ENCODE measurements at regions not wholly inside any gene's neighbourhood (a gene's known extent, or its start where the extent isn't known, plus 50 kb on each side); places are given as distances from the start of the nearest gene placed in this dataset.

GRCh38 chr13:109669234-109669612 is 117.2 kb downstream of the IRS2 start:
- DNase-seq, result no peak

GRCh38 chr13:109668433-109669233 is 117.8 kb downstream of the IRS2 start:
- DNase-seq, result no peak

- DNase-seq, result no peak
Observed at GRCh38 chr13:109667807-109668291, 118.5 kb downstream of the IRS2 start.

GRCh38 chr13:109667056-109667455 is 119.3 kb downstream of the IRS2 start:
- DNase-seq, result no peak

DNA sequence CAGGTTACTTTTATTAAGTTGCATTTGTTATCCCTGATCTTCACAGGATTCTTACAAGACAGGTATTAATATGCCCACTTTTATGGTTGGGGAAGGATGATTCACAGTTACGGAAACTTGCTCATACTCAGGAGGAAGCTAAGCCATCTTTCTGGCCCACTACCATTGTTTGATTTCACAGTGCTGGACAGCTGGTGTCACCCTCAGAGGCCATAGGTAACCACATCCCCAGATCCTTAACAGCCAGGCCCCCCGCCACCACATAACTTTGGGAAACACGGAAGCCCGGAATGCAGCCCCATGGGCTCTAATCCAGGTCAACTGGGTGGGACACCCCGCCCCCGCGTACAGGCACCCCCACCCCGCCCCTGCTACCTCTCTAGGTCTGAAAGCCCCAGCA is 119.7 kb downstream of the IRS2 start:
- no peak for DNase-seq

- no peak for DNase-seq
Observed at GRCh38 chr13:109665781-109666249, 120.6 kb downstream of the IRS2 start.

GRCh38 chr13:109665240-109665639 is 121.1 kb downstream of the IRS2 start:
- DNase-seq, result no peak

GRCh38 chr13:109657395-109657794 is 129.0 kb downstream of the IRS2 start:
- DNase-seq, result no peak

DNA sequence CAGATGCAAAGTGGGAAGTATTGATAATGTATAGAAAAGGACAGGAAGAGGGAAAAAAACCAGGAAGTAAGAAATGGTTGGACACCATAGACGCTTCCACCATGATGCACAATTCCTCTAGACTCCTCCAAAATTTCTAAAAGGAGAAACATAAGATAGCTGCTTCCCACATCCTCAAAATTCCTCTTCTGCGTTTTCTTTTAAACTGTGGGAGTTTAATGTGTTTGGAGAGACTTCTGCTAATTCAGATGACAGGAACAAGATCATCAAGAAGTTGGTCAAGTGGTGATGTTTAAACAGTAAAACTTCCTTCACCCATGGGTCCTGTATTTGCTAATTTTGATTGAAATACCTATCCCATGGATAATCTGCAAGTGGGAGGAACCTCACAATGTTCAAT is 130.2 kb downstream of the IRS2 start:
- DNase-seq, result no peak

GRCh38 chr13:109655611-109656010 is 130.8 kb downstream of the IRS2 start:
- no peak for DNase-seq

DNA sequence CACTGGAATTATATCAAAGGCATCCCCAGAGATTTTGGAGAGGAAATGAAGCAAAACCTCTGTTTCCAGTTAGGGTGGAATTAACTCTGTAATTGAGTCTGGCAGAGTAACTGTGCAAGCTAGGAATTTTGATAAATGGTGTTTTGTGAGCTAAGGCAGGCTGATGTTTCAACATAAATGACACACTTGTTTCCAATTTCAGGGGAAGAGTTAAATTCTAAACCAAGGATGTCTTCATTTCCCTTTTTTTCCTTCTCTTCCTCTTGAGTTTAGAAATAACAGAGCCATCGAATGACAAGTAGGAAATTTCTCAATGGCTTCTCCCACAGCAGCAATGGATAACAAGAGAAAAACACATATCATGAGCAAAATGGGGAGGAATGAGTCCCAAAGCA is 131.2 kb downstream of the IRS2 start:
- DNase-seq, result no peak

DNA sequence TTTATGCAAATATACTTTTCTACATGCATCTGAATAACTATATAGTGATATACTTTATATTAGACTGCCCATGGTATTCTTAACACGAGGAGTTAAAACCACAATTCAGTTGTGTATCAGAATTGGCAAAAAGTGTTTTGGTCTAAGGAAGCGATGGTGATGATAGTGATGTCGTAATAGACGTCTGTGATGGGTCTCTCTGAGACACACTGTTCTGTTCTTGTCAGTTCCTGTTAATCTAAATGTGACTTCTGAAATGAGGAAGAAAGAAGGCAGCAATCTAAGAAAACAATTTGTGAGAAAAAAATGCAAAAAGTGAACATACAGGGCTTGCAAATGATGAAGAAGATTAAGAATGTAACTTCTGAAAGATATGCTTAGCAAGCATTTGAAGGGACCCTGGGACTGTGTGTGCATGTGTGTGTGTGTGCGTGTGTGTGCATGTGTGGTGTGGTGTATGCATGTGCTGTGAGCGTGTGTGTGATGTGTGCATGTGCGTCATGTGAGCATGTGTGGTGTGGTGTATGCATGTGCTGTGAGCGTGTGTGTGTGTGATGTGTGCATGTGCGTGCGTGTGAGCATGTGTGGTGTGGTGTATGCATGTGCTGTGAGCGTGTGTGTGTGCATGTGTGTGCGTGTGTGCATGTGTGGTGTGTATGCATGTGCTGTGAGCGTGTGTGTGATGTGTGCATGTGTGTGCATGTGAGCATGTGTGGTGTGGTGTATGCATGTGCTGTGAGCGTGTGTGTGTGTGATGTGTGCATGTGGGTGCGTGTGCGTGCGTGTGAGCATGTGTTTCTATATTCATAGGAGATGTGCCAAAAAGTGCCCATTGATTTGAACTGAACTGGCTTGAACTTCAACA is 131.8 kb downstream of the IRS2 start:
- no peak for DNase-seq

- DNase-seq, result no peak
Observed at GRCh38 chr13:109652531-109652930, 133.9 kb downstream of the IRS2 start.

GRCh38 chr13:109651854-109652253 is 134.5 kb downstream of the IRS2 start:
- DNase-seq, result no peak

DNA sequence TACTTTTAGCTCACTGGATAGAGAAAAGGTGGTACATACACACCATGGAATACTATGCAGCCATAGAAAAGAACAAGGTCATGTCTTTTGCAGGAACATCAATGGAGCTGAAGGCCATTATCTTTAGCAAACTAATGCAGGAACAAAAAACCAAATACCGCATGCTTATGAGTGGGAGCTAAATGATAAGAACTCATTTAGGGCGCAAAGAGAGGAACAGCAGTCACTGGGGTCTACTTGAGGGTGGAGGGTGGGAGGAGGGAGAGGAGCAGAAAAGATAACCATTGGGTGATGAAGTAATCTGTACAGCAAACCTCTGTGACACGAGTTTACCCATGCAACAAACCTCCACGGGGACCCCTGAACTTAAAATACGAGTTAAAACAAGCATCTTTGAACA is 135.1 kb downstream of the IRS2 start:
- no peak for DNase-seq

DNA sequence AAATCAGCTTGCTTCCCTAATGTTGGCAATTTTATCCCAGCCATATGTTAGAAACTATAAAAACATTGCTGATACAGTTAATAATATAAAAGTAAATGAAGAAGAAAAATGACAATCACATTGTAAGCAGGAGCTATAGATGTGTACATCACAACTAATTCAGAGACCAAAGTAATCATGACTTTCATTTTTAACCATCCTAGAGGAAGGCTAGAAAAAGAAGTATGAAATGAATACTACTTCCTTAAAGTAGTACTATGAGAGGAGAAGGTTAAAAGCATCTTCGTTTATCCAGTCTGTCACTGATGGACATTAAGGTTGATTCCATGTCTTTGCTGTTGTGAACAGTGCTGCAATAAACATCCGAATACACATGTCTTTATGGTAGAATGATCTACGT is 135.5 kb downstream of the IRS2 start:
- no peak for DNase-seq

DNA sequence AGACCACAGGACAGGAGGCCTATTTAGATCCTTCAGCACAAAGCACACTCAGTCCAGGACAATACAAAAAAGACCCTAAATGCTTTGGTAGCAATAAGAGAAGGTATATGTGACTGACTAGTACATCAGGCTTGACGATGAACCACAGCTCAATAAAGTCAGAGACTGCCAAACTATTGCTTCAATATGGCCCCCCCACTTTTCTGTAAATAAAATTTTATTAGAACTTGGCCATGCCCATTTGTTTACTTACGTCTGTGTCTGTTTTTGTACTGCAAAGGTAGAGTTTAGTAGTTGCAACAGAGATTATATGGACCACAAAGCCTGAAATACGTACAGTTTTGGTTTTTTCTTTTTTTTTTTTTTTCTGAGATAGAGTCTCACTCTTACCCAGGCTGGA is 136.7 kb downstream of the IRS2 start:
- no peak for DNase-seq

GRCh38 chr13:109647699-109648098 is 138.7 kb downstream of the IRS2 start:
- DNase-seq, result no peak

DNA sequence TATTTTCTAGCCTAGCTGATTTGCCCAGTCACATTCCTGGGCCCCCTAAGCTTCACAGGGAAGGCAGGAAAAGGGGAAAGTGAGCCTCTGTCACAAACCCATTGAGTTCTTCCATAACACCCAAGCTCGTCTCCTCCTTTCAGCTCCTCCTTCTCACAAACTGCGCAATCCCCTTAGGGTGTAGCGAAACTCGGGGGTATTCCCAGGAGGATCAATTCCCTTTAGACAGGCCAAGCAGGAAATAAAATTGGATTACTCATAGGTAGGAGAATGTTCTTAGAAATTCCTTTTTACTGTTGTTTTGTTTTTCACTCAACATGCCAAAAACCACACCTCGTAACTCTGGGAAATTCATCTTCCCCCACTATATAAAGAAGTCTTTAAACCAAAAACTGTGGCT is 139.3 kb downstream of the IRS2 start:
- DNase-seq, result no peak

DNA sequence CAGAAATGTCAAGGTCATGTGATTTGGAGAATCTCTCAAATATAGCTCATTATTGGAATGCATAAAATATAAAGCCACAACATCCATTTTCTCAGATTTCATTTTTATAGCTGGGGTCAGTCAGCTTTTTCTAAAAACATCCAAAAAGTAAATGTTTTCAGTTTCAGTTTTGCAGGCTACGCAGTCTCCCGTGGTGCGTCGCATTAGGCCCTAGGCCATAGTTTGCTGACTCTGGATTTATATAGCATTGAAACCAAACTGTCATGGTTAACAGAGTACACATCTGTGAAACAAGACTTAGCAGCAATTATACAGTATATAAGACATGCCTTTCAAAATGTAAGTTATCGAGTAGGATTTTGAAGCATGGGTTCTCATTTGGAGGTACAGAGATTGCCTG is 140.0 kb downstream of the IRS2 start:
- no peak for DNase-seq

- DNase-seq, result no peak
Observed at GRCh38 chr13:109645831-109646230, 140.6 kb downstream of the IRS2 start.

- DNase-seq, result no peak
Observed at GRCh38 chr13:109644956-109645355, 141.4 kb downstream of the IRS2 start.

- no peak for DNase-seq
Observed at GRCh38 chr13:109644069-109644750, 142.2 kb downstream of the IRS2 start.
